ENCODE measurements at regions not wholly inside any gene's neighbourhood (a gene's known extent, or its start where the extent isn't known, plus 50 kb on each side); places are given as distances from the start of the nearest gene placed in this dataset.
"Not testable (repeated sequence)": the region's sequence is repeated elsewhere in the genome, so short reads cannot be mapped to it uniquely, and the experiment has no call there.

DNA sequence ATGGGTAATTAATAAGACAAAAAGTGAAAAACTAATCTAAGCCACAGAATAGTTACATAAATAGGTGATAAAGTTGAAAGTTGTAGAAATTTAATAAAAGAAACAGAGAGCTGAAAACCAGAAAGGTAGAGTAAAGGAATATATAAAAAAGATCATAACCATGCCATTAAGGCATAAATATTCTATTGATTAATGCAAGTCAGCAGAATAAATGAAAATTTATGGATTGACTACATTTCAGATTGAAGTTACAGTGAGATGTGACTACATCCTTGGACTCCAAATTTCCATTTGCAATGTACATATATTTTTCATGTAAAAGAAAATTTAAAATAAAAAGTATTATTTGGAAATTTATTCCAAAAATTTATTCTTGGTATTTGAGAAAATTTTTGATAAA is 1225.7 kb downstream of the OTOL1 start:
- TF ChIP-seq, protein P1, sequence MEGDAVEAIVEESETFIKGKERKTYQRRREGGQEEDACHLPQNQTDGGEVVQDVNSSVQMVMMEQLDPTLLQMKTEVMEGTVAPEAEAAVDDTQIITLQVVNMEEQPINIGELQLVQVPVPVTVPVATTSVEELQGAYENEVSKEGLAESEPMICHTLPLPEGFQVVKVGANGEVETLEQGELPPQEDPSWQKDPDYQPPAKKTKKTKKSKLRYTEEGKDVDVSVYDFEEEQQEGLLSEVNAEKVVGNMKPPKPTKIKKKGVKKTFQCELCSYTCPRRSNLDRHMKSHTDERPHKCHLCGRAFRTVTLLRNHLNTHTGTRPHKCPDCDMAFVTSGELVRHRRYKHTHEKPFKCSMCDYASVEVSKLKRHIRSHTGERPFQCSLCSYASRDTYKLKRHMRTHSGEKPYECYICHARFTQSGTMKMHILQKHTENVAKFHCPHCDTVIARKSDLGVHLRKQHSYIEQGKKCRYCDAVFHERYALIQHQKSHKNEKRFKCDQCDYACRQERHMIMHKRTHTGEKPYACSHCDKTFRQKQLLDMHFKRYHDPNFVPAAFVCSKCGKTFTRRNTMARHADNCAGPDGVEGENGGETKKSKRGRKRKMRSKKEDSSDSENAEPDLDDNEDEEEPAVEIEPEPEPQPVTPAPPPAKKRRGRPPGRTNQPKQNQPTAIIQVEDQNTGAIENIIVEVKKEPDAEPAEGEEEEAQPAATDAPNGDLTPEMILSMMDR (IDR thresholded peaks at IDR 0.05; ENCODE audit: control insufficient read depth, extremely low read depth, insufficient read depth) = no peak
- DNase-seq (ENCODE audit: low read depth) = no peak
- H3K4me3 ChIP-seq (ENCODE audit: low read depth, low read length) = no peak overlapping the region

DNA sequence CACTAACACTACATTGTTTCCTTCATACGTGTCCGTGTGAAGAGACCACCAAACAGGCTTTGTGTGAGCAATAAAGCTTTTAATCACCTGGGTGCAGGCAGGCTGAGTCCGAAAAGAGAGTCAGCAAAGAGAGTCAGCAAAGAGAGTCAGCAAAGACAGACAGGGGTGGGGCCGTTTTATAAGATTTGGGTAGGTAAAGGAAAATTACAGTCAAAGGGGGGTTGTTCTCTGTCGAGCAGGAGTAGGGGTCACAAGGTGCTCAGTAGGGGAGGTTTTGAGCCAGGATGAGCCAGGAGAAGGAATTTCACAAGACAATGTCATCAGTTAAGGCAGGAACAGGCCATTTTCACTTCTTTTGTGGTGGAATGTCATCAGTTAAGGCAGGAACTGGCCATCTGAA is 1226.2 kb downstream of the OTOL1 start:
- H3K4me3 ChIP-seq (ENCODE audit: low read depth, low read length); DNase-seq (ENCODE audit: low read depth): not testable (repeated sequence)

- TF ChIP-seq, protein P1 (IDR thresholded peaks at IDR 0.05; ENCODE audit: control insufficient read depth, extremely low read depth, insufficient read depth) = no peak
- H3K4me3 ChIP-seq (ENCODE audit: low read depth, low read length) = no peak overlapping the region
- no peak for DNase-seq (ENCODE audit: low read depth)
Observed at GRCh38 chr3:162729686-162730085, 1233.1 kb downstream of the OTOL1 start.

DNA sequence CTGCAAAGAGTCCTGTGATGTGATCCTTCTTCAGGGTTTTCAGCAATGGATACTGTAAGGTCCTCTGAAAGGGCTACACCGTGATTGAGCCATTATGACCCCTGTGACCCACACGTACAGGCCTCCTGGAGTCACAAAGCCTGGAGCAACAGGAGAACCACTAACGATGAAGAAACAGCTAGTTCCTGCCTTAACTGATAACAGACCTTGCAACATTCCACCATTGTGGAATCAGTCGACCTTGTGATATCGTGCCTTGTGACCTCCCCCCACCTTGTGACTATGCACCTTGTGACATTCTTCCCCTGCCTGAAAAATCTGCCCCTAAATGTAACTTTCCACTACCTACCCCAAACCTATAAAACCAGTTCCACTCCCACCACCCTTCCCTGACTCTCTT is 1235.4 kb downstream of the OTOL1 start:
- H3K4me3 ChIP-seq (ENCODE audit: low read depth, low read length); DNase-seq (ENCODE audit: low read depth): not testable (repeated sequence)

- TF ChIP-seq, protein P1 (IDR thresholded peaks at IDR 0.05; ENCODE audit: control insufficient read depth, extremely low read depth, insufficient read depth) = no peak
- no peak overlapping the region for H3K4me3 ChIP-seq (ENCODE audit: low read depth, low read length)
- no peak for DNase-seq (ENCODE audit: low read depth)
Observed at GRCh38 chr3:162738784-162739183, 1242.2 kb downstream of the OTOL1 start.

- DNase-seq (ENCODE audit: low read depth) = no peak
- H3K4me3 ChIP-seq (ENCODE audit: low read depth, low read length) = no peak overlapping the region
- TF ChIP-seq, protein P1 (IDR thresholded peaks at IDR 0.05; ENCODE audit: control insufficient read depth, extremely low read depth, insufficient read depth) = no peak
Observed at GRCh38 chr3:162740941-162741596, 1244.5 kb downstream of the OTOL1 start.

GRCh38 chr3:162742159-162742717 is 1245.6 kb downstream of the OTOL1 start:
- no peak for DNase-seq (ENCODE audit: low read depth)
- TF ChIP-seq, protein P1 (IDR thresholded peaks at IDR 0.05; ENCODE audit: control insufficient read depth, extremely low read depth, insufficient read depth) = no peak
- no peak overlapping the region for H3K4me3 ChIP-seq (ENCODE audit: low read depth, low read length)

DNA sequence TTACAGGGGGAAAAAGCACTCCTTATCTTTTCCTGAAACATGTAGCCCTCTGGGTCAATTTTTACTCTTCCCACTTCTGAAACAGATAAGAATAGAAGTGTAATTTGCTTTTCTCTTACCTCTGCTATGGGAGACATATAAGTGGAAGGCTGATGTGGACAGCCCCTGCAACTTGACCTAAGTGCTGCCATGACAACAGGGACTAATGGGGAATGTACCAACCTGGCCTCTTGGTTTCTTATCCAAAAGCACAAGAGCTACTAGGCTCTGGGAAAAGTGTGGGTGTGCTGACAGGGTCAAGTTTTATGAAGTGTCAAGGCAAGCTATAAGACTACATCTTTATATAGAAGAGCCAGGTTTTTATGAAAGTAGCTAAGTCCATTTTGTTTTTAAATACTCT is 1246.5 kb downstream of the OTOL1 start:
- TF ChIP-seq, protein P1 (IDR thresholded peaks at IDR 0.05; ENCODE audit: control insufficient read depth, extremely low read depth, insufficient read depth) = no peak
- no peak for DNase-seq (ENCODE audit: low read depth)
- H3K4me3 ChIP-seq (ENCODE audit: low read depth, low read length) = no peak overlapping the region

Measured in LNCaP clone FGC (cell line).